GM21367 (cell line): ENCODE measurements at regions not wholly inside any gene's neighbourhood (a gene's known extent, or its start where the extent isn't known, plus 50 kb on each side); places are given as distances from the start of the nearest gene placed in this dataset.
"Not testable (repeated sequence)": the region's sequence is repeated elsewhere in the genome, so short reads cannot be mapped to it uniquely, and the experiment has no call there.

ENCODE experiments used
- ATAC-seq: cut with Tn5 transposase; IDR thresholded peaks from one replicate; pipeline ENCODE4 v1.9.1; 2021; ENCODE audit not compliant: unreplicated experiment

DNA sequence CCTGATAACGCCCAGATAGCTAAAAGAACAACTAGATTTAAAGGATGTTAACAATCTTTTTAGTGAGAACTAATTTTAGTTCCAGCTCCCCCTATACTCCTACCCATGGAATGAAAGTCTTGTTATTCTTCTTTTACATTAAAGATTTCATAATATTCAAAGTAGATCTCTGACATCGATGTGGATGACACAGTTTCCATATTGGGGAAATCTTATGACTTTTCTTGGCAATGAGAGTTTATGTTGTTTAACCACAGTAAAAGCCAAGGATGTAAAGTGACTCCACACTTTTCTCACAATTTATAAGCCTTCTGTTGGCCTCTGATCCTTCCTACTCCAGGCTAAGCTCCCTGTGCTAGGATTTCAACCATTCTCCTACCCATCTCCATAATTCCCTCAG, 332.6 kb upstream of the KCNMB2 start:
- ATAC-seq = no peak

GRCh38 chr3:178205740-178206139, 330.5 kb upstream of the KCNMB2 start:
- no peak for ATAC-seq

- ATAC-seq = no peak
Observed at GRCh38 chr3:178206521-178206920, 329.7 kb upstream of the KCNMB2 start.

- not testable (repeated sequence) for ATAC-seq
Observed at GRCh38 chr3:178207161-178207560, 329.1 kb upstream of the KCNMB2 start.

DNA sequence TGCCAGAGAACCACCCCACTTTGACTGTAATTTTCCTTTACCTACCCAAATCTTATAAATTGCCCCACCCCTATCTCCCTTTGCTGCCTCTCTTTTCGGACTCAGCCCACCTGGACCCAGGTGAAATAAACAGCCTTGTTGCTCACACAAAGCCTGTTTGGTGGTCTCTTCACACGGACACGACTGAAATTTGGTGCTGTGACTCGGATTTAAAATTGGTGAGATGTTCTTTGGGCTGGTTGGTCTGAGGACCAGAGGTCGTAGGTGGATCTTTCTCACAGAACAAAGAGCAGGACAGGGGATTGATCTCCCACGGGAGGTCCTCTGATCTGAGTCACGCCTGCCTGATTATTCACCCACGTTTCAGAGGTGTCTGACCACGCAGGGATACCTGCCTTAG, 328.6 kb upstream of the KCNMB2 start:
- ATAC-seq = not testable (repeated sequence)

- not testable (repeated sequence) for ATAC-seq
Observed at GRCh38 chr3:178209116-178209515, 327.1 kb upstream of the KCNMB2 start.

- ATAC-seq = not testable (repeated sequence)
Observed at GRCh38 chr3:178209618-178210017, 326.6 kb upstream of the KCNMB2 start.

GRCh38 chr3:178211086-178211485, 325.1 kb upstream of the KCNMB2 start:
- not testable (repeated sequence) for ATAC-seq

DNA sequence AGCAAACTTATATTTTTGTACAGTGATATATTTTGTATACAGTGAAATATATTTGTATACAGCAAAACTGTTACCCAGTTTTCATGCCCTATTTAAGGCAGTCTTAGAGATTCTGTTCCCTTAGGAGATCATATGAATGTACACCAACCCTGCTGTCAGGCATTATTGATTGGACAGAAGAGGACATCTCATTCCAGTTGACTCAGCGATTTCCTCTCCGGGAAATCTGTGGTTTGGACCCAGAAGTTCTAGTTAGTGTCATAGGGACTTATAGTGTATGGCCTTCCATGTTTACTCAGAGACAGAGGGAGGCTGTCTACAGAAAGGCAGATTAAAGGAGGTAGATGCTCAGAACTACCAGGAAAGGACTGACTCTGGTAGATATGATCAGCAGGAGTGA, 318.8 kb upstream of the KCNMB2 start:
- no peak for ATAC-seq

DNA sequence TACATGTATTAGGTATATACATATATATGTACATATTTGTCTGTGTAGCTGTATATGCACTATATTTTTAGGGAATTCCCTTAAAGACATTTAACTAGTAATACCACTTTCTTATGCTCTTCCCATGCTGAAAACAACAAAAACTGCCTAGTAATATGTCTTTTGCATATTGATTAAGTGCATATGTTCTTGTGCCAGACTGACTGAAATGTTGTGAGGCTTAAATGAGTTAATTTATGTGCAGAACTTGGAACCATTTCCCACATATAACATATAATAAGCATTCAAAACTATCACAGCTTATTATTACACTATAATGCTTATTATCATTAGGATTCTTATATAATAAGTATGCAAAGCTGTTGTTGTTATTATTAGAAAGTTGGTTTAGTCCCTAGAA, 318.0 kb upstream of the KCNMB2 start:
- no peak for ATAC-seq

GRCh38 chr3:178219661-178220060, 316.6 kb upstream of the KCNMB2 start:
- not testable (repeated sequence) for ATAC-seq

DNA sequence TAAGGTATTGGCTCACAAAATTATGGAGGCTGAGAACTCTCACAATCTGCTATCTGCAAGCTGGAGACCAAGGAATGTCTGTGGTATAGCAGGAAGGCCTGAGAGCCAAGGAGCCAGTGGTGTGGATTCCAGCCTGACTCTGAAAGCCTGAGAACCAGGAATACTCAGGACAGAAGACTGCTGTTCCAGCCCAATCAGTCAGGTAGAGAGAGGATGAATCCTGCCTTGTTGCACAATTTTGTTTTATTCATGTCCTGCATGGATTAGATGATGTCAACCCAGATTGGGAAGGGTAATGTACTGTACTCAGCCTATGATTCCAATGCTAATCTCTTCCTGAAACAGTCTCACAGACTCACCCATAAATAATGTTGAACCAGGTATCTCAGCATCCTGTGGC, 312.4 kb upstream of the KCNMB2 start:
- ATAC-seq = no peak

DNA sequence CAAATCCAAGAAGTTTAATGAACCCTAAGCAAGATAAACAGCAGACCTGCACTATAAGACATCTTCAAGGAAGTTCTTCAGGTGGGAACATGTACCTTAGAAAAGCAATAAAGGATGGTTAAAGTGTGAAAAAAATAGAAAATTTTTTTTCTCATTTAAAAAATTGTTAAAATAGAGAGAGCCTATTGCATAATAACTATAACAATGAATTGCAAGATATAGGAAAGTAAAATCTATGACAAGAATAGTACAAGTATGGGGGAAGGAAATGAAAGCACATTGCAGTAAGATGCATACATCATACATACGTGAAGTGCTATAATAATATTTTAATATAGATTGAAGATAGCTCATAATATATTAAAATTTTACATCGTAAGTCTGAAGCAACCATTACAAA, 310.1 kb upstream of the KCNMB2 start:
- no peak for ATAC-seq

GRCh38 chr3:178231645-178232044, 304.6 kb upstream of the KCNMB2 start:
- ATAC-seq = no peak

DNA sequence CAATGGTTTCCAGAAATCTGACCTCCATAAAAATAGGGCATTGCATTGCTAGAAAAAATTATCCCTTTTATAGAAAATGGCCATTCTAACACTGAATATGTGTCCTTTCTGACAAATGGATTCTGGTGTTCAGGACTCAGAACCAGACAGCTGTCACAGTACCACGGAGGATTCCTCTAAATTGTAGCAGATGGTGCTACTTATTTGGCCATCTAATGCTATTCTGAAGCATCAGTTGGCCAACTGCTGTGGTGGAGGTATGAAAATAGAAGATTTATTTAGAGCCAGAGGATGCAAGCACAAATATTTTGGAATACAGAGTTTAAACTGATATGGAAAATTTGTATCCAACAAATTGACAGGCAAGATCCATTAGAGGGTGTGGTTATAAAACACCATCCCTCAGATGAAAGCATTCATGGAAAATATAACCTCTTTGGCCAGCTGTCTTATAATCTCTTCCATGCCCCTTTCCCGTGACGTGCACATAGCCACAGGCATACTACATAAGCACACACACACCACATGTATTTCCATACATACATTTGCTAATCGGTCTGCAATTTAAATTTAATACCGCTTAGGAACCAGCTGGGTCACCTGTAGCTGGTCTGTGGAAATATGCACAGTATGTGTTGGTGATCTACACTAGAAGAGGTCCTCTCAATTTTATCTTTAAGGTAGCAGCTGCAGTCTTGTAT, 302.7 kb upstream of the KCNMB2 start:
- no peak for ATAC-seq

DNA sequence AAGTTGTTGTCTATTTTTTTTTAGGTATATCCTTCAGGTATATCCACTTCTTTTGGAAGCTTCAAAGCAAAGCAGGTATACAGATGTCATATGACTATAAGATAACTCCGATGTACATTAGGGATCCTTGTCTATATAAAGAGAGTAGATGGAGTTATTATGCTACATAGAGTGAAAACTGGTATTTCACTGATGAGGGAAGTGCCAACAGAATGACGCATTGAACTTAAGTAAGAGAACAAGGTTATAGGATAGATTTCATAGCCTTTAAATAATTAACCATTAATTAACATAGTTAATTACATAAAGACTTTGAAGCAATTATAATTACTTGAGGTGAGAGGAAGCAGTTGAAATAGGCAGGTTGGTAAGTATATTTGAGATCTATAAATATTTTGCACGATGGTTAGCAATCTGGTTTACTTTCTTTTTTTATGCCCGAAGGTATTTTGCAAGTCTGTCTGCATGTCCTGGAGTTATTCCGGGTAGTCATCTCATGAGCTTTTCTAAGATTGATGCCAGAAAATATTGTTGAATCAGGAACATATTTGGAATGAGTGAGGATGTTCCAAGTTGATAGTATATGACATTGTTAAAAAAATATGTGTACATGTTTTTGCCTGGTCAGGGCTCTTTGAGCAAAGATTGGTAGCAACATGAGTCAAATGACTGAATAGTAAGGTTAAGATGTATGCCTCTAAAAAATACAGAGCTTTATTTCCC, 299.5 kb upstream of the KCNMB2 start:
- ATAC-seq = no peak

DNA sequence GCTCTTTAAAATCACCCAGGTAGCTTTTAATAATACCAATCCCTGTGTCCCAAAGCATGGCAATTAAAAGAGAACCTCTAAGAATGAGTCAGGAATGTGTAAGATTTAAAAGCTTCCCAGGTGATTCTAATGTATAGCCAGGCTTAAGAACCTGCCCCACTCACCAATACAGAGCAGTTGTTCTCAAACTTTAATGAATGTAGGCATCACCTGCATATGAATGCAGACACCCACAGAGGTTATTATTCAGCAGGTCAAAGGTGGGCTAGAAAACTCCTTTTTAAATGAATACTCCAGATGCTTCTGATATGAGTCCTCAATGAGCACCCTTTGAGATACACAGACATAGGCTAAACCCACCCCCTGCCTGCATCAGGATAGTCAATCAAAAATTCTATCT, 298.1 kb upstream of the KCNMB2 start:
- ATAC-seq = no peak

GRCh38 chr3:178244733-178245709, 291.2 kb upstream of the KCNMB2 start:
- ATAC-seq = no peak

DNA sequence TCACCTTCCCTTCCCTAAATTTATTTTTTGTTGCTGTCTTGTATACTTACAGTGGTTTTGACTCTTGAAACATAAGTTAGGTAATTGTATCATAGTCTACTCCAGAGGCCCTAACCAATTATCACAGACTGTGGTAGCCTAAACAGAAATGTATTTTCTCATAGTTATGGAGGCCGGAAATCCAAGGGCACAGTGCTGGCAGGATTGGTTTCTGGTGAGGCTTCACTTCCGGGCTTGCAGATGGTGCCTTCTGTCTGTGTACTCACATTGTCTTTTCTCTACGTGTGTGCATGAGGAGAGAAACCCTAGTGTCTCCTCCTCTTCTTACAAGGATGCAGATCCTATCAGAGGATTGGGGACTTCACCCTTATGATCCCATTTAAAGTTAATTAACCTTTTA, 290.2 kb upstream of the KCNMB2 start:
- ATAC-seq = no peak

- no peak for ATAC-seq
Observed at GRCh38 chr3:178255315-178255714, 280.9 kb upstream of the KCNMB2 start.

DNA sequence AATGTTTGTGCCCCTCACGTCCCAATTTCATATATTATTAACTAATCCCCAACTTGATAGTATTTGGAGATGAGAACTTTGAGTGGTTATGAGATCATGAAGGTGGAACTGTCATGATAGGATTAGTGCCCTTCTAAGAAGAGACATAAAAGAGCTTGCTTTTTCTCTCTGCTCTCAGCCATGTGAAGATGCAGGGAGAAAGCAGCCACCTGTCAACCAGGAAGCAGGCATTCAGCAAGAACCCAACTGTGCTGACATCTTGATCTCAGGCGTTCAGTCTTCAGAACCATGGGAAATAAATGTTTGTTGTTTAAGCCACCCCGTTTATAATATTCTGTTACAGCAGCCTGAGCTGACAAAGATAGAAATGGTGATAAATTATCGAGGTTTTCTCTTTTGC, 278.7 kb upstream of the KCNMB2 start:
- ATAC-seq = no peak
